IMR-90 (cell line): ENCODE measurements at regions not wholly inside any gene's neighbourhood (a gene's known extent, or its start where the extent isn't known, plus 50 kb on each side); places are given as distances from the start of the nearest gene placed in this dataset.

ENCODE experiments used
- ATAC-seq: fragments of 200-7000 bp; cut with Tn5 transposase; 2 replicates; pipeline ENCODE4 v1.9.1; 2020; ENCODE audit warnings: low read depth, mild to moderate bottlenecking, moderate library complexity
- BruUV-seq: library from RNA; stranded (reverse); fragments of 400-500 nt; replicated peaks from 2 replicates; lab custom pipeline; 2021; lab: Mats Ljungman, UMichigan
- CTCF ChIA-PET: fragments of 300-600 bp; formaldehyde crosslinking; extraction: SDS; loops from one replicate; lab custom pipeline; 2021; ENCODE audit warnings: antibody characterized with exemption; lab: Yijun Ruan, JAX
- POLR2A ChIA-PET: fragments of 300-600 bp; sonication (Branson Sonifier 250); formaldehyde crosslinking; loops from one replicate; lab custom pipeline; 2022; ENCODE audit warnings: antibody characterized with exemption; ENCODE audit not compliant: unreplicated experiment; lab: Charles Lee
- DNase-seq: peaks from one replicate; pipeline ENCODE4 v3.0.0; 2013
- H2AFZ ChIP-seq: replicated peaks from 2 replicates; pipeline ENCODE3; 2013; ENCODE audit warnings: low read length, mild to moderate bottlenecking; ENCODE audit not compliant: poor library complexity
- H2AK5ac ChIP-seq: 2 replicates; pipeline ENCODE4 v1.6.1; 2013; ENCODE audit warnings: low read depth, low read length, inconsistent platforms
- H2AK9ac ChIP-seq: replicated peaks from 2 replicates; pipeline ENCODE3; 2013; ENCODE audit warnings: mild to moderate bottlenecking, low read depth, low read length, moderate library complexity; ENCODE audit not compliant: poor library complexity
- H2BK120ac ChIP-seq: 2 replicates; pipeline ENCODE4 v1.6.1; 2013; ENCODE audit warnings: low read depth, low read length, inconsistent platforms
- H2BK15ac ChIP-seq: 3 replicates; pipeline ENCODE4 v1.6.1; 2013; ENCODE audit warnings: low read depth, low read length, inconsistent platforms
- H2BK20ac ChIP-seq: 2 replicates; pipeline ENCODE4 v1.6.1; 2013; ENCODE audit warnings: low read depth, mild to moderate bottlenecking, inconsistent platforms, low read length, moderate library complexity
- H2BK5ac ChIP-seq: 2 replicates; pipeline ENCODE4 v1.6.1; 2013; ENCODE audit warnings: mild to moderate bottlenecking, low read depth, low read length, inconsistent platforms; ENCODE audit not compliant: poor library complexity, severe bottlenecking
- H3K14ac ChIP-seq: replicated peaks from 2 replicates; pipeline ENCODE4 v1.6.1; 2013; ENCODE audit warnings: low read depth, low read length, inconsistent platforms
- H3K18ac ChIP-seq: 2 replicates; pipeline ENCODE4 v1.6.1; 2013; ENCODE audit warnings: low read depth, low read length, control low read depth
- H3K23ac ChIP-seq: 2 replicates; pipeline ENCODE4 v1.6.1; 2013; ENCODE audit warnings: low read depth, low read length, inconsistent platforms
- H3K27ac ChIP-seq: 2 replicates; pipeline ENCODE4 v1.5.1; 2013; ENCODE audit warnings: mild to moderate bottlenecking, control low read depth, low read length; ENCODE audit not compliant: insufficient read depth
- H3K27me3 ChIP-seq: 2 replicates; pipeline ENCODE4 v1.6.1; 2013; ENCODE audit warnings: low read length; ENCODE audit not compliant: control insufficient read depth, insufficient read depth
- H3K36me3 ChIP-seq: 2 replicates; pipeline ENCODE4 v1.6.1; 2013; ENCODE audit warnings: low read length, mixed read lengths; ENCODE audit not compliant: control insufficient read depth, insufficient read depth
- H3K4ac ChIP-seq: 2 replicates; pipeline ENCODE4 v1.6.1; 2013; ENCODE audit warnings: low read depth, low read length, inconsistent platforms
- H3K4me1 ChIP-seq: 2 replicates; pipeline ENCODE4 v1.6.1; 2013; ENCODE audit warnings: low read length, mixed read lengths; ENCODE audit not compliant: control insufficient read depth, insufficient read depth
- H3K4me2 ChIP-seq: 2 replicates; pipeline ENCODE4 v1.6.1; 2013; ENCODE audit warnings: low read depth, mild to moderate bottlenecking, control low read depth, low read length, moderate library complexity
- H3K4me3 ChIP-seq: 2 replicates; pipeline ENCODE4 v1.5.1; 2013; ENCODE audit warnings: low read depth, mild to moderate bottlenecking, control low read depth, low read length, moderate library complexity; ENCODE audit not compliant: insufficient read depth
- H3K56ac ChIP-seq: 2 replicates; pipeline ENCODE4 v1.6.1; 2013; ENCODE audit warnings: low read length, inconsistent platforms; ENCODE audit not compliant: insufficient read depth; ENCODE audit errors: extremely low read depth
- H3K79me1 ChIP-seq, 2 experiments: 2 replicates each; pipeline ENCODE4 v1.6.1; 2013; ENCODE audit warnings: low read length in 2 of 2, inconsistent platforms in 1 of 2, low read depth in 1 of 2
- H3K9ac ChIP-seq: 2 replicates; pipeline ENCODE4 v1.6.1; 2013; ENCODE audit warnings: low read depth, low read length, control low read depth
- H3K9me1 ChIP-seq: 2 replicates; pipeline ENCODE4 v1.6.1; 2013; ENCODE audit warnings: low read length, inconsistent platforms; ENCODE audit not compliant: insufficient read depth
- H3K9me3 ChIP-seq: 2 replicates; pipeline ENCODE4 v1.6.1; 2013; ENCODE audit warnings: low read length; ENCODE audit not compliant: control insufficient read depth, insufficient read depth
- H4K20me1 ChIP-seq: 2 replicates; pipeline ENCODE4 v1.6.1; 2013; ENCODE audit warnings: low read length, inconsistent platforms; ENCODE audit not compliant: insufficient read depth
- H4K5ac ChIP-seq: 2 replicates; pipeline ENCODE4 v1.6.1; 2013; ENCODE audit warnings: mild to moderate bottlenecking, low read depth, low read length, control low read depth
- H4K8ac ChIP-seq, 2 experiments: 2 replicates each; pipeline ENCODE4 v1.6.1; 2013; ENCODE audit warnings: low read depth in 2 of 2, low read length in 2 of 2, control low read depth in 1 of 2, inconsistent platforms in 1 of 2
- H4K91ac ChIP-seq: 2 replicates; pipeline ENCODE4 v1.6.1; 2013; ENCODE audit warnings: low read depth, low read length, inconsistent platforms; ENCODE audit not compliant: insufficient read depth
- BHLHE40 ChIP-seq: fragments of 150-350 bp; IDR thresholded peaks from 2 replicates; pipeline ENCODE4 v1.6.1; 2016; ENCODE audit warnings: mild to moderate bottlenecking, low read depth, low read length
- CEBPB ChIP-seq: IDR thresholded peaks from 2 replicates; pipeline ENCODE4 v1.6.1; 2012; ENCODE audit warnings: low read depth, low read length, improper control_type of control experiment
- CHD1 ChIP-seq: IDR thresholded peaks from 2 replicates; pipeline ENCODE4 v1.6.1; 2012; ENCODE audit warnings: low read depth, low read length, improper control_type of control experiment
- CTCF ChIP-seq: conservative IDR thresholded peaks from 2 replicates; pipeline ENCODE4 v1.5.1; 2012; ENCODE audit warnings: mild to moderate bottlenecking, low read depth, low read length, improper control_type of control experiment
- ELK1 ChIP-seq: fragments of 150-350 bp; IDR thresholded peaks from 2 replicates; pipeline ENCODE4 v1.6.1; 2016; ENCODE audit warnings: low read depth, mild to moderate bottlenecking, low read length, moderate library complexity, borderline replicate concordance
- FOS ChIP-seq: fragments of 150-350 bp; IDR thresholded peaks from 2 replicates; pipeline ENCODE4 v1.6.1; 2016; ENCODE audit warnings: low read depth, low read length
- MAFK ChIP-seq: IDR thresholded peaks from 2 replicates; pipeline ENCODE4 v1.6.1; 2012; ENCODE audit warnings: low read depth, low read length, improper control_type of control experiment
- MAZ ChIP-seq: IDR thresholded peaks from 2 replicates; pipeline ENCODE4 v1.6.1; 2012; ENCODE audit warnings: low read depth, mild to moderate bottlenecking, low read length, improper control_type of control experiment, moderate library complexity, borderline replicate concordance
- MXI1 ChIP-seq: IDR thresholded peaks from 2 replicates; pipeline ENCODE4 v1.6.1; 2012; ENCODE audit warnings: low read depth, mild to moderate bottlenecking, low read length, moderate library complexity, borderline replicate concordance
- NFE2L2 ChIP-seq: fragments of 150-350 bp; IDR thresholded peaks from 2 replicates; pipeline ENCODE4 v1.6.1; 2016; ENCODE audit warnings: low read depth, mild to moderate bottlenecking, low read length
- POLR2A ChIP-seq: IDR thresholded peaks from 2 replicates; pipeline ENCODE4 v1.6.1; 2012; ENCODE audit warnings: mild to moderate bottlenecking, low read depth, low read length
- RAD21 ChIP-seq: IDR thresholded peaks from 2 replicates; pipeline ENCODE4 v1.6.1; 2012; ENCODE audit warnings: low read length, improper control_type of control experiment
- RCOR1 ChIP-seq: IDR thresholded peaks from 2 replicates; pipeline ENCODE4 v1.6.1; 2012; ENCODE audit warnings: mild to moderate bottlenecking, low read length, improper control_type of control experiment; ENCODE audit not compliant: insufficient replicate concordance
- RFX5 ChIP-seq: IDR thresholded peaks from 2 replicates; pipeline ENCODE4 v1.8.0; 2012; ENCODE audit warnings: low read depth, mild to moderate bottlenecking, low read length, moderate library complexity
- SMC3 ChIP-seq: fragments of 150-350 bp; IDR thresholded peaks from 2 replicates; pipeline ENCODE4 v1.6.1; 2016; ENCODE audit warnings: low read depth, mild to moderate bottlenecking, antibody characterized with exemption, low read length, moderate library complexity
- USF2 ChIP-seq: fragments of 150-350 bp; IDR thresholded peaks from 2 replicates; pipeline ENCODE4 v1.6.1; 2017; ENCODE audit warnings: mild to moderate bottlenecking, antibody characterized with exemption, low read length, low read depth
- dilution Hi-C: fragments of 300-500 bp; cut with HindIII; formaldehyde crosslinking; loops from one replicate; pipeline ENCODE4 v1.14.3; 2018; ENCODE audit warnings: low sequenced_read_pairs; ENCODE audit not compliant: unreplicated experiment
- in situ Hi-C: fragments of 300-500 bp; cut with MboI; formaldehyde crosslinking; loops from 3 replicates; pipeline ENCODE4 v1.14.3; 2019; ENCODE audit warnings: low sequenced_read_pairs, inconsistent platforms, mixed read lengths
- intact Hi-C: fragments of 100-400 bp; cut with micrococcal nuclease; formaldehyde crosslinking; loops from 2 replicates; pipeline ENCODE4 v1.10.0; 2022

- Histone ChIP-seq H3K9me1 (no peaks in the 10 kb centered on the region), H3K27ac (no peak overlapping the region), H3K14ac (no peak overlapping the region), H2AK9ac (no peak overlapping the region), H3K27me3 (peaks cover 4% of the 10 kb centered on the region), H2BK20ac (no peak overlapping the region), H4K5ac (no peak overlapping the region), H2BK5ac (no peak overlapping the region), H3K23ac (no peak overlapping the region), H3K4me1 (no peaks in the 10 kb centered on the region), H3K9ac (no peak overlapping the region), H3K56ac (no peak overlapping the region), H2AFZ (no peak overlapping the region), H3K79me1 (no peaks in the 10 kb centered on the region), H3K4me3 (no peak overlapping the region), H2BK15ac (no peak overlapping the region), H2AK5ac (no peak overlapping the region), H4K8ac (no peak overlapping the region), H4K91ac (no peak overlapping the region), H3K4ac (no peak overlapping the region), H4K20me1 (no peaks in the 10 kb centered on the region), H2BK120ac (no peak overlapping the region), H3K4me2 (no peak overlapping the region), H3K18ac (no peak overlapping the region), H3K9me3 (no peaks in the 10 kb centered on the region), H3K36me3 (no peaks in the 10 kb centered on the region)
- in situ Hi-C loops (no loop called here), dilution Hi-C loops (no loop called here), intact Hi-C loops (no loop called here)
- no TSS peak for BruUV-seq
- ATAC-seq (no peak), DNase-seq (no peak)
- ChIA-PET POLR2A (no interaction called here), CTCF (no interaction called here)
- TF ChIP-seq CTCF = no peak
- no peak for TF ChIP-seq BHLHE40
- TF ChIP-seq POLR2A = no peak
- no peak for TF ChIP-seq SMC3
- TF ChIP-seq USF2 = no peak
- TF ChIP-seq RCOR1 = no peak
- no peak for TF ChIP-seq MAZ
- no peak for TF ChIP-seq MXI1
- no peak for TF ChIP-seq MAFK
- TF ChIP-seq FOS = no peak
- TF ChIP-seq RFX5 = no peak
- no peak for TF ChIP-seq CHD1
- no peak for TF ChIP-seq RAD21
- TF ChIP-seq NFE2L2 = no peak
- no peak for TF ChIP-seq CEBPB
- TF ChIP-seq ELK1 = no peak
Observed at GRCh38 chr7:42395607-42396006, 158.6 kb upstream of the GLI3 start.
